MM.1S (cell line): ENCODE measurements at regions not wholly inside any gene's neighbourhood (a gene's known extent, or its start where the extent isn't known, plus 50 kb on each side); places are given as distances from the start of the nearest gene placed in this dataset.

Experiments used
- EZH2 ChIP-seq: fragments of 300-600 bp; sonication (generic); optimal IDR thresholded peaks from 2 replicates; pipeline ENCODE3; 2017; ENCODE audit warnings: low read depth, mild to moderate bottlenecking, antibody characterized with exemption, low read length, mixed read lengths
- EZH2phosphoT487 ChIP-seq: fragments of 300-600 bp; sonication (generic); IDR thresholded peaks from 2 replicates; pipeline ENCODE4 v1.6.1; 2018; ENCODE audit warnings: antibody characterized with exemption, low read length
- TF ChIP-seq, protein P1 (sequence below): fragments of 300-600 bp; sonication (generic); IDR thresholded peaks from 2 replicates; pipeline ENCODE4 v1.5.1; 2016; ENCODE audit warnings: antibody characterized with exemption, low read length, mixed read lengths

DNA sequence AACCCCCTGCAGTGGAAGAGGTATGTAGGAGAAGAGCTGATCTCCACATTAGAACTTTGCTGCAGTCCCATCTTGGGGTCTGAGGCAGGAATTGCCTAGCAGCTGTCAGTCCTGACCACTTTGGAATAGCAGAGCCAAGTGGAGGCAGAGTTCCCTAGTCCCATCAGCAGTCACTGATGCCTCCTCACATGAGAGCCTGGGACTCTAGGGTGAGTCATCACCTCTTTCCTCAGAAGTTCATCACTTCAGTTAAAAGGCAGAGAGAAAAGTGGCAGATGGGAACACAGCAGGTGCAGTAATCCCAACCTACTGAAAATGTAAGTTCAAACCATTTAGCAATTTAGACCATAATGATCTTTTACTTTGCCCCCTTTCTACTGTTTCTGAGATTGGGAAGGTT lies 73.9 kb upstream of the MED14 start:
- TF ChIP-seq, protein P1, sequence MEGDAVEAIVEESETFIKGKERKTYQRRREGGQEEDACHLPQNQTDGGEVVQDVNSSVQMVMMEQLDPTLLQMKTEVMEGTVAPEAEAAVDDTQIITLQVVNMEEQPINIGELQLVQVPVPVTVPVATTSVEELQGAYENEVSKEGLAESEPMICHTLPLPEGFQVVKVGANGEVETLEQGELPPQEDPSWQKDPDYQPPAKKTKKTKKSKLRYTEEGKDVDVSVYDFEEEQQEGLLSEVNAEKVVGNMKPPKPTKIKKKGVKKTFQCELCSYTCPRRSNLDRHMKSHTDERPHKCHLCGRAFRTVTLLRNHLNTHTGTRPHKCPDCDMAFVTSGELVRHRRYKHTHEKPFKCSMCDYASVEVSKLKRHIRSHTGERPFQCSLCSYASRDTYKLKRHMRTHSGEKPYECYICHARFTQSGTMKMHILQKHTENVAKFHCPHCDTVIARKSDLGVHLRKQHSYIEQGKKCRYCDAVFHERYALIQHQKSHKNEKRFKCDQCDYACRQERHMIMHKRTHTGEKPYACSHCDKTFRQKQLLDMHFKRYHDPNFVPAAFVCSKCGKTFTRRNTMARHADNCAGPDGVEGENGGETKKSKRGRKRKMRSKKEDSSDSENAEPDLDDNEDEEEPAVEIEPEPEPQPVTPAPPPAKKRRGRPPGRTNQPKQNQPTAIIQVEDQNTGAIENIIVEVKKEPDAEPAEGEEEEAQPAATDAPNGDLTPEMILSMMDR: no peak
- TF ChIP-seq EZH2phosphoT487: no peak
- no peak for TF ChIP-seq EZH2
